Fibroblast of pulmonary artery (primary cell): ENCODE measurements at regions not wholly inside any gene's neighbourhood (a gene's known extent, or its start where the extent isn't known, plus 50 kb on each side); places are given as distances from the start of the nearest gene placed in this dataset.

ENCODE experiments used
- DNase-seq: peaks from one replicate; pipeline ENCODE4 v3.0.0-alpha.2; 2010; ENCODE audit warnings: low read depth
- H3K4me3 ChIP-seq: replicated peaks from 2 replicates; pipeline ENCODE4 v1.5.1; 2011; ENCODE audit warnings: low read depth, mild to moderate bottlenecking, control low read depth, low read length, moderate library complexity
- TF ChIP-seq, protein P1 (sequence below): IDR thresholded peaks from 2 replicates; pipeline ENCODE4 v1.5.1; 2011; ENCODE audit warnings: mild to moderate bottlenecking, control low read depth, low read length, inconsistent platforms; ENCODE audit errors: missing control alignments

DNA sequence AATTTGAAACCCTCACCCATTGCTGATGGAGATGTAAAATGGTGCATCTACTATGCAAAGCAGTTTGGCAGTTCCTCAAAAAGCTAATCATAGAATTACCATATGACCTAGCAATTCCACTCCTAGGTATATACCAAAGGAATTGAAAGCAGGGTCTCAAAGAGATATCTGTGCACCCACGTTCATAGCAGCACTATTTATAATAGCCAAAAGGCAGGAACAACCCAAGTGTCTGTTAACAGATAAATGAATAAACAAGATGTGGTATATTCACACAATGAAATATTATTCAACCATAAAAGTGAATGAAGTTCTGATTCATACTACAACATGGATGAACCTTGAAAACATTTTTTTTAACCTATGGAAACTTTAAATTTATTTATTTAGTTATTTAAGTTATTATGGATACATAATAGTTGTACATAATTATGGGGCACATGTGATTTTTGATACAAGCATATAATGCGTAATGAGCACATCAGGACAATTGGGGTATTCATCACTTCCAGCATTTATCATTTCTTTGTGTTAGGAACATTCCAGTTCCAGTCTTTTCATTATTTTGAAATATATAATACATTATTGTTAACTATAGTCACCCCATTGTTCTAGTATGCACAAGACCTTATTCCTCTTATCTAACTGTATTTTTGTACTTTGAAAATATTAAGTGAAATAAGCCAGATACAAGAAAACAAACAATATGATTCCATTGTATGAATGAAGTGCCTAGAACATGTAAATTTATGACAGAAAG is 205.6 kb upstream of the CNKSR2 start:
- TF ChIP-seq, protein P1, sequence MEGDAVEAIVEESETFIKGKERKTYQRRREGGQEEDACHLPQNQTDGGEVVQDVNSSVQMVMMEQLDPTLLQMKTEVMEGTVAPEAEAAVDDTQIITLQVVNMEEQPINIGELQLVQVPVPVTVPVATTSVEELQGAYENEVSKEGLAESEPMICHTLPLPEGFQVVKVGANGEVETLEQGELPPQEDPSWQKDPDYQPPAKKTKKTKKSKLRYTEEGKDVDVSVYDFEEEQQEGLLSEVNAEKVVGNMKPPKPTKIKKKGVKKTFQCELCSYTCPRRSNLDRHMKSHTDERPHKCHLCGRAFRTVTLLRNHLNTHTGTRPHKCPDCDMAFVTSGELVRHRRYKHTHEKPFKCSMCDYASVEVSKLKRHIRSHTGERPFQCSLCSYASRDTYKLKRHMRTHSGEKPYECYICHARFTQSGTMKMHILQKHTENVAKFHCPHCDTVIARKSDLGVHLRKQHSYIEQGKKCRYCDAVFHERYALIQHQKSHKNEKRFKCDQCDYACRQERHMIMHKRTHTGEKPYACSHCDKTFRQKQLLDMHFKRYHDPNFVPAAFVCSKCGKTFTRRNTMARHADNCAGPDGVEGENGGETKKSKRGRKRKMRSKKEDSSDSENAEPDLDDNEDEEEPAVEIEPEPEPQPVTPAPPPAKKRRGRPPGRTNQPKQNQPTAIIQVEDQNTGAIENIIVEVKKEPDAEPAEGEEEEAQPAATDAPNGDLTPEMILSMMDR, result no peak
- no peak for DNase-seq
- no peak overlapping the region for H3K4me3 ChIP-seq

DNA sequence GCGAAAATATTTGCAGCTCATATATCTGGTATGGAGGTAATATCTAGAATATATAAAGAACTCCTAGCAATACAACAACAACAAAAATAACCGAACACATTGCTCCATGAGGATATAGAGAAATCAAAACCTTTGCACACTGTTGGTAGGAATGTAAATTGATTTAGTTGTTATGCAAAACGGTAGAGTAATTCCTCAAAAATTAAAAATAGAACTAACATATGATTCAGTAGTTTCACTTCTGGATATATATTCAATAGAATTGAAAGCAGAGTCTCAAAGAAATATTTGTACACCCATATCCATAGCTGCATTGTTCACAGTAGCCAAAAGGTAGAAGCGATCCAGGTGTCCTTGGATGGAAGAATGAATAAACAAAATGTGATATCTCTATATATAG is 203.0 kb upstream of the CNKSR2 start:
- no peak overlapping the region for H3K4me3 ChIP-seq
- no peak for DNase-seq
- TF ChIP-seq, protein P1, result no peak

DNA sequence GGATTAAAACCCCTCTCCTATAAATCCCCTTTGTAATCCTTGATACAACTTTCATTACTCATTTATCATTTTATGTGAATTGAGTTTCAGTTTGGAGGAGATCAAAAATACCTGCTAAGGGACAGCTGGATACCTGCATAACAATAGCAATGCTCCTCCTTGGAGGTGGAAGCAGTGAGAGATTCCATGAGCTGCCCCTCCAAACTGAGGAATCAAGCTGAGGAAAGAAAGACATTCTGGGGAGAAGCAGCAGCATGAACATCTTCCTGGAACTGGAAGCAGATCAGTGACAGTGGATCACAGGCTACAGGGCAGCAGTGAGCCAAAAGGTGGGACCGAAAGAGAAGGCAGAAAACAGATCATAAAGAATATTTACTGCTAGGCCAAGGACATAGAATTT is 199.8 kb upstream of the CNKSR2 start:
- no peak overlapping the region for H3K4me3 ChIP-seq
- no peak for DNase-seq
- TF ChIP-seq, protein P1, result no peak

DNA sequence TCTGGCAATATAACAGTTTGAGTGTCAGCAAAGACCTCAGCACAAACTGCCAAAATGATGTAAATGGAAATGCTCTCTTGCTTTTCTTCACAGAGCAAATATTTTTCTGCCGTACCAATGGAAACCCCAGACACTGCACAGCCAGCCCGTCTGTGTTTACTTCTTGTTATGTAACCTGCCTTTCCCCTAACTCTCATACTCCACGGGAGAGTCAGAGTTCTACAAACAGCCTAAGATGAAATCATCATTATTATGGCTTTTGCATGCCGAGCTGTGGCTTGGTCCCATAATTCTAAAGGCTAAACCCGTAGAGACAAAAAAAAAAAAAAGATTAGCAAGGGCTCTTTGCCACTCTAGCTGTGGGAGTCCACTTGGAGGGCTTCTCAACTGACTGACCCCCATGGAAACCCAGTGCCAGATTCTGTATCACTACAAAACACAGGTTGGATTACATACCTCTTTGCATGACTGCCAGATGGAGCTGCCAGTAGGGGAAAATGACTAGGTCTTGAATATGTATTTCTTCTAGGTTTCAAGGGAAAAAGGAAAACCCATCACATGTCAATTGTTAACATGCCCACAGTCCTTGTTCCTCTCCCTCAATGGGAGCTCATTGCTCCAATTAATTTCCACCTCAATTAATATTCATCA is 197.2 kb upstream of the CNKSR2 start:
- DNase-seq, result no peak

DNA sequence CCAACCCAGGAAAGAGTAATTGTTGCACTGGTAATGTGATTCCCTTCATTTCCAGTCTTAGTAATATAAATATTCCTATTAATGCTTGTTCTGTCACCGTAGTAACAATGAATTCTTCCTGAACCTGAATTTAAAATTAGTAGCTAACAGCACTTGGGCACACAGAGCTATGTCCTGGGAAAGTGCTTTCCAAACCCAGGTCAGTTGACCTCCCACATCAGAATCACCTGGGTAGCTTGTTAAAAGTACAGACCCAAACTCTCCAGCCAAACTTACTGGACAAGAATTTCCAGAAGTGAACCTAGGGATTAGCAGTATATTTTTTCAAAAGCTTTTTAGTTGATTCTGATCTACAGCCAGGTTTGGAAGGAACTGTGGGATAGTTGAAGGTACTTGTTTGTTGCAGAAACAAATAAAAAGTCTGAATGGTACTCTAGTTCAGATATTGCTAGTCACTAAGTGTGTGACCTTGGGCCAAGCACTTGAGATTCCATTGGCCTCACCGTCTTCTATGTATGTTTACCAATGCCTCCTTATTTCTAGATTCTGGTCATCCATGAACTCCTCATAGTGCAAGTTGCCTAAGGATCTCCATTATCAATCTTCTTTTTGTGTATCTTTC is 192.9 kb upstream of the CNKSR2 start:
- no peak overlapping the region for H3K4me3 ChIP-seq
- no peak for DNase-seq
- TF ChIP-seq, protein P1, result no peak

More for the DNA sequence above, 197.2 kb upstream of the CNKSR2 start:
- TF ChIP-seq, protein P1, result no peak
- no peak overlapping the region for H3K4me3 ChIP-seq

DNA sequence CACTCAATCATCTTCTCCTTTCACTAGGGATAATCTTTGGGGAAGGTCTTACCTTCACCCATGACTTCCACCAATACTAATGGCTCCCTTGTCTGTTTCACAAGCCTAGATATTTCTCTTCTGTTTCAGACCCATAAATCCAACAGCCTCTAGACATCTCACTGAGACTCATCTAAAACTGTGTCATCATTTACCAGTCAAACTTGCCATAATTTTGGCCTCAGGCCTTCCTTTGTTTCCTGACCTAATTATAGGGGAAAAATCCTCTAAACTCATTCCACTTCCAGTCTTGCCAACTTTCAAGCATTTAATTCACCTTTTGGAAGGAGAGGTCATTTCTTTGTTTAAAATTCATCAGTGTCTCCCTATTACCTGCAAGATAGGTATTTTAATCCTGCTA is 181.0 kb upstream of the CNKSR2 start:
- TF ChIP-seq, protein P1, result no peak
- no peak overlapping the region for H3K4me3 ChIP-seq
- DNase-seq, result no peak
